SJSA1 (cell line): ENCODE measurements at regions not wholly inside any gene's neighbourhood (a gene's known extent, or its start where the extent isn't known, plus 50 kb on each side); places are given as distances from the start of the nearest gene placed in this dataset.

Source experiments
- DNase-seq, 2 experiments: peaks; one replicate each; pipeline ENCODE4 v3.0.0-alpha.2; 2015 to 2020; ENCODE audit warnings: low spot score in 2 of 2, low read depth in 1 of 2
- H3K27ac ChIP-seq: fragments of 250-450 bp; sonication (Bioruptor Pico); 2 replicates; pipeline ENCODE4 v1.5.1; 2020; ENCODE audit warnings: mild to moderate bottlenecking, moderate library complexity
- H3K27me3 ChIP-seq: fragments of 250-450 bp; sonication (Bioruptor Pico); replicated peaks from 2 replicates; pipeline ENCODE4 v1.5.1; 2020; ENCODE audit warnings: mild to moderate bottlenecking, moderate library complexity
- H3K36me3 ChIP-seq: fragments of 250-450 bp; sonication (Bioruptor Pico); 2 replicates; pipeline ENCODE4 v1.5.1; 2020; ENCODE audit warnings: mild to moderate bottlenecking
- H3K4me1 ChIP-seq: fragments of 250-450 bp; sonication (Bioruptor Pico); replicated peaks from 2 replicates; pipeline ENCODE4 v1.6.1; 2021; ENCODE audit warnings: mild to moderate bottlenecking
- H3K4me3 ChIP-seq: fragments of 250-450 bp; sonication (Bioruptor Pico); 2 replicates; pipeline ENCODE4 v1.5.1; 2020; ENCODE audit warnings: mild to moderate bottlenecking
- H3K9me3 ChIP-seq: fragments of 250-450 bp; sonication (Bioruptor Pico); replicated peaks from 2 replicates; pipeline ENCODE4 v1.5.1; 2020; ENCODE audit warnings: mild to moderate bottlenecking

DNA sequence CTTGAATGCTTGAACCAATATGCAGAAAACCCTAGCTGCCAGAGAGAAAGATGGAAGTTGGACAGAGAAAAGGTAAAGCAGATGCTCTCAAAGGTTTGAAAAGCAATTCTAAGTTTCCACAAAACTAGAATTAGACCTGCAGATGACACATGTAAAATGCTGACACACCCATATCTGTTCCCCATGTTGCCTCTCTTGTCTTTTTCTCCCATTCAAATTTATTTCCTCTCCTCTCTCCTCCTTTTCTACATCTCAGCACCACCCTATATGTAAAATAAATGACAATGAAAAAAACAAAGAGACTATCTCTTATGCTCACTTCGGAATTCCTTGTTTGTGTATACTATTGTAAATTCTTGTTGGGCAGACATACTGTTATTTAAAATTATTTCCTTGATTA is 75.5 kb upstream of the PLEKHA5 start:
- no peak overlapping the region for H3K4me3 ChIP-seq
- no peak overlapping the region for H3K27ac ChIP-seq

DNA sequence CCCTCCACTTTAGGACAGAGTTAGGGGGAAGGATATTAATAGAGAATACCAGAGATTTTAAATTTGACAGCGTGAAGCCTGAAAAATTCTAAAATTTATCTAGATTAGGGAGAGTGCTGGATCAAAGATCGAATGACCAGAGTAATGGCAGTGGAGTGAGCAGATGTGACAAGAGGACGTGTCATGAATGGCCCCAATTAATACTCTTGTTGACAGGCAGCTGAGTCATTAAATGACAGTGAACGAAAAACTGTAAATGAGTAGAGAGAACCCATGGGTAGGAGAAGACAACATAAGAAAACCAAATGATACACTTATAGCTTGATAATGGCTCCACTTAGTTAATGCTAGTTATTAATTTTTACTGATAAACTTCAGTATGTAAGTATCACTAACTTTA is 73.9 kb upstream of the PLEKHA5 start:
- DNase-seq: no peak
- no peaks in the 10 kb centered on the region for H3K27me3 ChIP-seq

More for the DNA sequence above, 75.5 kb upstream of the PLEKHA5 start:
- no peak for DNase-seq
- Histone ChIP-seq H3K27me3 (no peaks in the 10 kb centered on the region), H3K9me3 (no peaks in the 10 kb centered on the region), H3K36me3 (no peaks in the 10 kb centered on the region), H3K4me1 (peaks cover 11% of the 10 kb centered on the region)

DNA sequence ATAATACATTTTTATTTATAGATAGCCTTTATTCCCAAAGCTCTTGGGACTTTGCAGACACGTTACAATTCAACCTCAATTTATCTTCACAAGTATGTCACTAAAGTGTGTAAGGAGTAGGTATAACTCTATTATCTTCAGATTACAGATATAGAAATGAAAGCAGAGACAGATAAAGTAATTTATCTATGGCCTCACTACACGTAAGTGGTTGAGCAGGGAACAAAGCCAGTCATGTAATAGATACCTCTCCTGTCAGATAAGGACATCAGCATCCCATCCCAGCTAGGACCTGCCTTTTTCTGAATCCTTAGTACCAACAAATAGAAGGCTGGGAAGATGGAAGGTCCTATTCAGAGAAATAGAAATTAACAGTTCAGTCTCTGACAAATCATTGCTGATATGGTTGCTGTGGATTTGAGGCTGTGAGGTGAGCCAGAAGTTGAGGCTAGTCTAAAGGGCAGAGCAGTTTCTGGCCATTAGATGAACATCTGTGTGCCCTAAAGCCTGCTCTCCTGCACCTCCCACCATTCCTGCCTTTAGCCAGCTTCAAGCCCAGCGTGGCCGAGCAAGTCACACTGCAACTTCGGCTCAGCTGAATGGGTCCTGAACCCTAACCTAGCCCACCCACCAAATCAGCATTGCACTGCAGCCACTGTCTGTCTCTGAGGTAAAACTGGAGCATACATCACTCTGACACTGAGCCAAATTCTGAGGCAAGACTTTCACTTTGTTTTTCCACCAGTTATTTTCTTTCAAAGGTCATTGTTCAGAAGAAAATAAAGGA is 71.1 kb upstream of the PLEKHA5 start:
- Histone ChIP-seq H3K27me3 (no peaks in the 10 kb centered on the region), H3K27ac (no peak overlapping the region), H3K4me3 (no peak overlapping the region), H3K36me3 (no peaks in the 10 kb centered on the region), H3K9me3 (no peaks in the 10 kb centered on the region), H3K4me1 (peaks cover 8% of the 10 kb centered on the region; the same call in 1 of the 2 replicates)
- DNase-seq: peak in 1 of 2 experiments; percentile 17

More for the DNA sequence above, 73.9 kb upstream of the PLEKHA5 start:
- Histone ChIP-seq H3K4me3 (no peak overlapping the region), H3K27ac (no peak overlapping the region), H3K4me1 (peaks cover 8% of the 10 kb centered on the region; the same call in 1 of the 2 replicates), H3K36me3 (no peaks in the 10 kb centered on the region), H3K9me3 (no peaks in the 10 kb centered on the region)

DNA sequence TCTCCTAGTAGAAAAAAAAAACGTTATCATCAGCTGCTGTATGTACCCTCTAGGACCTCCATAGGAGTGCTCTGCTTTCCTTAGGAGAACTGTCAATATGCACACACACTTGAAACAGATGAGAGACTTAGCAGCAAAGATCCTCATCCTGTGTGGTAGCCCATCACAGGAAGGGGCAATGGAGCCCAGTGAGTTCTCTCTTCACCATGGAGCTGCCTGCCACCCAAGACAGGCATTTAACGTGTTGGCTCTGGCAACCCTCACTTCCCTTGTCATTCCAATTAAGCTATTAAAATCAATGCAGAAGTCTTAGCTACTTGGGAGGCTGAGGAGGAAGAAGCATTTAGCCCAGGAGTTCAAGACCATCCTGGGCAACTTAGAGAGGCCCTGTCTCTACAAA is 64.8 kb upstream of the PLEKHA5 start:
- no peak for DNase-seq

DNA sequence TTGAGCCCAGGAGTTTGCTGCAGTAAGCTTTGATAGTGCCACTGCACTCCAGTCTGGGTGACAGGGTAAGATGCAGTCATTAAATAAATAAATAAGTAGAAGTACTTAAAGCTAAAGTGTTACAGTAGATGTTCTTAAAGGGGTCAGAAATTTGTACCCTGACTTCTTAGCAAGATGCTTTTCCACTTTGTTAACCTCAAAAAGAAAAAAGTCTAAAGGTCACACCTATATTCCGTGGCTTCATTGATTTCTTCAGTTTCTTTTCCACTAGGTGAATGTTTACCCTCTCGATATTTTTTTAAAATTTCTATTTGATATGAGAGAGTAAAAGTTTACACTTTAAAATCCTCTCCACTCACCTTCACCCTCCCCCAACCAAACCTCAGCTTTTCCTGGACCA is 64.3 kb upstream of the PLEKHA5 start:
- no peaks in the 10 kb centered on the region for H3K36me3 ChIP-seq
- H3K4me3 ChIP-seq: no peak overlapping the region
- no peak for DNase-seq
- no peaks in the 10 kb centered on the region for H3K4me1 ChIP-seq
- H3K27me3 ChIP-seq: no peaks in the 10 kb centered on the region
- H3K27ac ChIP-seq: no peak overlapping the region
- H3K9me3 ChIP-seq: no peaks in the 10 kb centered on the region

More for the DNA sequence above, 64.8 kb upstream of the PLEKHA5 start:
- H3K27ac ChIP-seq: no peak overlapping the region
- no peak overlapping the region for H3K4me3 ChIP-seq
- H3K4me1 ChIP-seq: no peaks in the 10 kb centered on the region
- H3K27me3 ChIP-seq: no peaks in the 10 kb centered on the region
- no peaks in the 10 kb centered on the region for H3K9me3 ChIP-seq
- no peaks in the 10 kb centered on the region for H3K36me3 ChIP-seq

DNA sequence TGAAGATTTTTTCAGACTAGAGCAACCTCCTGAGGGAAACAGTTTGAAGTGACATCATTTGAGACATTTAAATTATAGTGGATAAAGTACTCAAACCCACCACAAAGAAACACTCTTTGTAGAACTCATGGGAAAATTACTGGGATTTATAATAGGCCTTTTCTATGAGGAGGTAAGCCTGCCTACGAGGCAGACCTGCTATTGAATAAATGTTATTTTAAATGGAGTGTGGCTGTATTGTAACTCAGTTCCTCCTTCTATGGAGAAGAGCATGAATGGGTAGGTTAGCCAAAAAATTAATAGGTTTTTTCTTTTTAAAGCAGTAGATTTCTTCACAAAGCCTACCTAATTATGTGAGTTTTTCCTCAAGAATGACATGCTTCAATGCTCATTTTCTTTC is 63.7 kb upstream of the PLEKHA5 start:
- DNase-seq: no peak
- no peaks in the 10 kb centered on the region for H3K36me3 ChIP-seq
- no peaks in the 10 kb centered on the region for H3K4me1 ChIP-seq
- H3K27ac ChIP-seq: no peak overlapping the region
- H3K9me3 ChIP-seq: no peaks in the 10 kb centered on the region
- H3K4me3 ChIP-seq: no peak overlapping the region
- no peaks in the 10 kb centered on the region for H3K27me3 ChIP-seq

DNA sequence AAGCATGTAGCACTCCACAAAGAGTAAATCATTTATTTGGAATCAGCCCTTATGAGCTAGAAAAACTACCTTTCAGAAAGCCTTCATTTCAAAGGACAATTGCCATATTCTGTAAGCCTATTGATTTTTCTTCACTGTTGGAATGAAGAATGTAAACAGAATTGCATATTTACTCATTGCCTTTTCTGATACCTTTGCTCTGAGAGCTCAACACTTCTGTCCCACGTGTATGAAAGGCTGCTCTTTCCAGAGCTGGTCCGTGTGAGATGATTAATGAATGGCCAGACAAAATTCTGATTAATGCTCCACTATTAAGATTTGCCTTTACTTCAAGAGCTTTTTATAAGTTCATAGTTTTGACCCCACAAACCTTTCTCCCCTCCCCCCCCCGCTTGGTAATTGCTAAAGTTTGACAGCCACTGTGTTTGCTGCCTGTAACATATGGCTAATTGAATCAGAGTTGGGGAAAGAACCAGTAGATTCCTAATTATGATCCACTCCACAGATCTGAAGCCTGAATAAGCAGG is 63.0 kb upstream of the PLEKHA5 start:
- no peaks in the 10 kb centered on the region for H3K27me3 ChIP-seq
- no peaks in the 10 kb centered on the region for H3K36me3 ChIP-seq
- H3K4me1 ChIP-seq: no peaks in the 10 kb centered on the region
- no peak overlapping the region for H3K4me3 ChIP-seq
- DNase-seq: no peak
- no peak overlapping the region for H3K27ac ChIP-seq
- no peaks in the 10 kb centered on the region for H3K9me3 ChIP-seq

DNA sequence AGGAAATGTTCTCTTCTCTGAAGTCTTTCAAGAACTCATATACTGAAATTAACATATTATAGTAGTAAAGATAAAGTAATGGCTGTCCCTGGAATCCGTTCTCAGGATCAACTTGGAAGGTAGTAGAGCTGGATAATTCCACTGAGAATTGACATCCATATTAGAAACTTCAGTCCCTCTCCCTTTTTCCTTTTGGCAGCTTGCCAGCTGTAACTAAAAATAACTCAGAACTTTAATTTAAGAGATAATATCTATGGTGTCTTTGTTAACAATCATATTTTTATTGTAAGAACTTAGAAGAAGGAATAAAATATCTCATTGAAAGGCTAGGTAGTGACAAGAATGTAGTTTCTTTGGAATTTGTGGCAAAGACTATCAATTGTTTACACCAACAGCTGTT is 61.4 kb upstream of the PLEKHA5 start:
- no peak overlapping the region for H3K27ac ChIP-seq
- H3K9me3 ChIP-seq: no peaks in the 10 kb centered on the region
- H3K4me3 ChIP-seq: no peak overlapping the region
- H3K4me1 ChIP-seq: no peaks in the 10 kb centered on the region
- no peaks in the 10 kb centered on the region for H3K27me3 ChIP-seq
- no peak for DNase-seq
- no peaks in the 10 kb centered on the region for H3K36me3 ChIP-seq

DNA sequence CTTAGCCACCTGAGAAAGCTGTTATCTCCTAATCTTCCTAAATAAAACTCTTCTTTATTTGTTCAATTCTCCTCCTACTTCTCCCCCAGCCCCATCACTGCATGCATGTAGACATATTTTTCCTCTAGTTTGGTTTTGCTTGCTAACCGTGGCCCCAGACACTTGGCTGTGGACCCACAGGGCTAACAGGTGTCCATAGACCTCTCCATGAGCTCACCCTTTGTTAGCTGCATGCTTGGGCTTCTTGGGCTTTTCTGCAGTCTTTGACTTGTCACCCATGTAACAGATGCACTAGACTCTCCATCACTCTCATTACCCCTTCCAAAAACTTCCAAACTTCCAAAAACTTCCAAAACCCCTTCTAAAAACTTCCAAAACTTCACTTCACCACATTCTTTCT is 59.2 kb upstream of the PLEKHA5 start:
- no peaks in the 10 kb centered on the region for H3K4me1 ChIP-seq

DNA sequence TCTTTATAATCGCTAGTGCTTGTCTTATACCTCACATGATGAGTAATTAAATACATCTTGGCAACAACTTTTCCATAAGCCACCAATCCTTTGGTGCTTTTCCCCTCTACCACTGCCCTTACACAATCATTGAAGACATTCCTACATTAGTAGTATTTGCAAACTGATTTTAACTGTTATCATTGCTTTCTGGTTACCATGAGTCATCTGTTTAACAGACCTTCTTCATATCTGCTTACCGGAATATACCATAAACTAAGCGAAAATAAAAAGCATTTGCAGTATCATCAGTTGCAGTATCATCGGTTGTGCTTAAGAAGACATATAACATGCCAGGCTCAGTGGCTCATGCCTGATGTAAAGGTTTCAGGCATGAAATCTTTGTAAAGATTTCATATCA is 54.8 kb upstream of the PLEKHA5 start:
- Histone ChIP-seq H3K4me3 (no peak overlapping the region), H3K27me3 (no peaks in the 10 kb centered on the region), H3K27ac (no peak overlapping the region), H3K36me3 (no peaks in the 10 kb centered on the region), H3K9me3 (no peaks in the 10 kb centered on the region), H3K4me1 (no peaks in the 10 kb centered on the region)
- no peak for DNase-seq

More for the DNA sequence above, 59.2 kb upstream of the PLEKHA5 start:
- Histone ChIP-seq H3K9me3 (no peaks in the 10 kb centered on the region), H3K36me3 (no peaks in the 10 kb centered on the region), H3K27ac (no peak overlapping the region), H3K27me3 (no peaks in the 10 kb centered on the region), H3K4me3 (no peak overlapping the region)
- no peak for DNase-seq

DNA sequence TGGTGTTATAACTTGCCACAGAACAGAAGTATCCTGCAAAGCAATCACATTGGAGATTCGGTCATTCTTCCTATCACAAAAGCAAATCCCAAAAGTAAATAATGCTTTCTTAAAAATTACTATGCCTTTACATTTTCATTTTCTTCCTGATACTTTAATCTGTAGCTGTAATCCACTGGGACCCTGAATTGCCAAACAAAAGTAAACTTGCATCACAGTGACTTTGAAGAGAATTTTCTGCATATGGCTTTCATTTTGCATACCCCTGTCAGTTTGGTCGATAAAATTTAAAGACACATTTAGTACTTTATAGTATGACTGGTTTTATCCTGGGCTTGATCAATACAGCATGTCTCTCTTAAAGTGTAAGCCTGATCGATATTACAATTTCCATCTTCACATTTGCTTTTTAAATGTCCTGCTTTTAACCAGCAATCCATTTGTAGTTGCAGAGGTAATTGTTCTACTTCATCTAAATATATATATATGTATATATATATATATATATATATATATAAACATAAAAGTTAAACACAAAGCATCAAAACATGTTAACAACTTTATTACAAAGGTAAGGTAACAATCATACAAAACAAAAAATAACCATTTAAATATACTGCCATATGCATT is 53.7 kb upstream of the PLEKHA5 start:
- Histone ChIP-seq H3K9me3 (no peaks in the 10 kb centered on the region), H3K27ac (no peak overlapping the region), H3K4me3 (no peak overlapping the region), H3K27me3 (no peaks in the 10 kb centered on the region), H3K36me3 (no peaks in the 10 kb centered on the region), H3K4me1 (no peaks in the 10 kb centered on the region)
- DNase-seq: no peak
